NCI-H128 (cell line): ENCODE measurements at regions not wholly inside any gene's neighbourhood (a gene's known extent, or its start where the extent isn't known, plus 50 kb on each side); places are given as distances from the start of the nearest gene placed in this dataset.
"Not testable (repeated sequence)": the region's sequence is repeated elsewhere in the genome, so short reads cannot be mapped to it uniquely, and the experiment has no call there.

Experiments used
- DNase-seq: peaks from one replicate; lab custom pipeline; 2025; ENCODE audit not compliant: unreplicated experiment; lab: John Stamatoyannopoulos, UW

DNA sequence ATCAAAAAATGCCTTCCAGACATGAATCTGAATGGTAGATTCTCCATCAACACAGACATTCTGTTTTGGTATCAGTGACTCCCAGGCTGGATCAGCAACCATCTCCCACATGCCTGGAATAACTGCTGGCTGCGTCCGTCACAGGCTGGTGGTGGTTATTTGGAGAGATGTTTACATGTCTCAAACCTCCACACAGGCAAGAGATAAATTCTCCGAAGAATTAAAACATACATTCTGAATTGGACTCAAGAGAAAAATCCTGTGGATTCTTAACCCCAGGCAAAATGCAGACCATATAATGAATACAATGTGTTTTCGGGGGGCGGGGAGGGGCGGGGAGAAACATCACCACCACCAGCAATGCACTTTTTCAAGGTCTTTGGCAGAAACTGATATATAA is 108.2 kb downstream of the THBS2 start:
- DNase-seq: no peak

- DNase-seq: no peak
Measured at GRCh38 chr6:169144356-169144755, 109.3 kb downstream of the THBS2 start.

DNA sequence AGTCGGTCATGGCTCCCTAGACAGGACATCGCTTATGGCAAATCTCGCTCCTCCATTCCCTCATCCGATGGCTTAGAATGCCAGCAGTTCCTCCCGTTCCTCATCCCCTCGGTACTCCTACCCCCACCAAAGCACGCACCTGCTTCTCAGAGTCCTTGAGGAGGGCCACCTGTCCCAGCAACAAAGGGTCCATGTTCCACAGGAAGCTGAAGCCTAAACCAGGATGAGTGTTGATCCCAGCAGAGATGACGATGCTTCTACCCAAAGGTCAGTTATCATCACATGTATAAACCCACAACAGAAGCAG is 111.2 kb downstream of the THBS2 start:
- DNase-seq: no peak

- no peak for DNase-seq
Measured at GRCh38 chr6:169141671-169142537, 111.7 kb downstream of the THBS2 start.

DNA sequence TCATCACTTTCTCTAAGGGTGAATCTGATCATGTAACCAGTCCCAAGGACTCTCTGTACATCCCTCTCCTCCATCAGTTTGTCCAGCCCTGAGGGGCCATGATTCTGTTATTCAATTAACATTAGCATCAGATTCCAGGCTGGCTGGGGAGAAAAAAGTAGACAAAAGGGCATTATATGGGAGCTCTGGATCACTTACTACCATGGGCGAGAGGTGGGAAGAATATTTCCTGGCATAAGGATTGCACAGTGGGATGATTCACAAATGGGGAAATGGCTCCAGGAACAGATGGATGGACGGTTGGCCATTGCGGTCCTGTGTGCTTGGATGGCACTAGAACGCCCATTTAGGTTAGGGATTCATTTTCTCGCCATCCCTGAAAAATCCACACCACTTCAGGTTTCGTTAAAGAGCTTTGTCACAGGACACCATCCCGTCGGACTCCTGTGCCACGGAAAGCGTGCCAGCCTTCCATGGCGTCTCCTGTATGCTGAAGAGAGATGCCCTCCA is 112.6 kb downstream of the THBS2 start:
- no peak for DNase-seq

DNA sequence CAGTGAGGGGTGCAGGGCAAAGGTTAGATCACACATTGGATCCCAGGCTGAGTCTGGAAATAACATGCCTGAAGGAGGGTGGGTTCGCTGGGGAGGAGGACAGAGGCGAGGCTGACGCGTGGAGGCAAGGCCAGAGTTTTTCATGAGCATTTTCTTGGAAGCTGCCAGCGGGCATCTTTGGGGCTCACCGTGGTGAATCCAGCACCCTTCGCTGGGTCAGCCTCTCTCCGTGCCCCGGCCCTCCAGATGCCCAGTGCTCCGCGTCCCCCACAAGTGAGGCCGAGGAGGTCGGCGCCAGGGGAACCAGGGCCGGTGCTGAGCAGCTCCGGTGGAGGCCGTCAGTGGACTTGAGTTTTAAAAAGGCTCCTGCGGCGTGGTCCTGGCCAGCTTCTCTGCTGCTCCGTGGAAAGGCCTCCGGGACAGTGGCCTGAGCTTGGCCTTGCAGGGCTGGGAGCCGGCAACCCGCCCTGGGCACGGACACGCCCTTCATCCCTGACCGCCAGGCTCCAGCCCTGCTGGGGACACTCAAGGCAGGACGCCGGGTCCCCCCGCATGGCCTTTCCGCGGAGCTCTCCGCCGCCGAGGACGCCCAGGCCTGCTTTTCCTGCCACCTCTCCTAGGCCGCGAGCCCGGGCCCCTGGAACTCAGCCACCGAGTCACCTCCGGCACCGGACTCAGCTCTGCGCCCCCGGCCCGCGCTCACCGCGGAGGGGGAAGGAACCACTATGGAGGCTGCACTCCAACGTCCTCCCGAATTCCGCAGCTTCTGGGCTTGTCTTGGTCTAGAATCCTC is 114.3 kb downstream of the THBS2 start:
- DNase-seq: no peak

- DNase-seq: no peak
Measured at GRCh38 chr6:169132352-169132940, 121.2 kb downstream of the THBS2 start.

GRCh38 chr6:169131390-169131789 is 122.3 kb downstream of the THBS2 start:
- no peak for DNase-seq

GRCh38 chr6:169130113-169130512 is 123.5 kb downstream of the THBS2 start:
- no peak for DNase-seq

- DNase-seq: no peak
Measured at GRCh38 chr6:169121013-169121412, 132.6 kb downstream of the THBS2 start.

DNA sequence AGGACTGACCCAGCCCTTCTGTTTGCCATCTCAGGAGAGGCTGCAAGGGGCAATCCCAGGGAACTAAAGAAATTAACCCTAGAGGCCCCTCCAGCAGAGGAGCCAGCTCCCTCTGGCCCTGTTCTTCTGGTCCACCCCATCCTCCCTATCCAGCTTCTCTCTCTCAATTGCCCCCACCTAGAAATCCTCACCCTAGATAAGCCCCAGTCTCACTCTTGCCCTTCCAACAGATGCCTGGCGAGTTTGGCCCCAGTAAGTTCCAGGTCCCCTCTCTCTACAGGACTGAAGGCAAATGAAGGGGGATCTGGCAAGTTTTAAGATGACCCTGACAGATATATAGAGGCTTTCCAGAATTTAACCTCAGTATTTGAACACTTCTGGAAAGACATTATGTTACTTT is 134.0 kb downstream of the THBS2 start:
- DNase-seq: no peak

GRCh38 chr6:169118346-169118830 is 135.3 kb downstream of the THBS2 start:
- DNase-seq: no peak

GRCh38 chr6:169117663-169118062 is 136.0 kb downstream of the THBS2 start:
- DNase-seq: no peak

DNA sequence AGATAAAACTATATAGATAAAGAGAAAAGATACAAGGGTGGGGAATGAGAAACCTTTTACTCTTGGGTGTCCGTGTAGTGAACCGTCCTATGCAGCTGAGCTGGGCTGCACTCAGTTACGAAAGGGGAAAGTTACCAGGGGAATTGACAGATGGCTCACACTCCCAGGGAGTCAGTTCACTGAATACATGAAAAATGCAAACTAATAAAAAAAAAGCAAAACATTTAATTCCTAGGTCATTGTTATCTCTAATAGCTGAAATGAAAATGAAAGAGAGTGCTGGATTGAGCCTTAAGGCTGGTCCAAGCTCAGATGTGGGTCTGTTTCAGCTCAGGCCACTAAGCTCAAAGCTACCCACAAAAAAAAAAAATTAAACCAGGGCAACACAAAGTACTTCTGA is 138.0 kb downstream of the THBS2 start:
- DNase-seq: no peak

DNA sequence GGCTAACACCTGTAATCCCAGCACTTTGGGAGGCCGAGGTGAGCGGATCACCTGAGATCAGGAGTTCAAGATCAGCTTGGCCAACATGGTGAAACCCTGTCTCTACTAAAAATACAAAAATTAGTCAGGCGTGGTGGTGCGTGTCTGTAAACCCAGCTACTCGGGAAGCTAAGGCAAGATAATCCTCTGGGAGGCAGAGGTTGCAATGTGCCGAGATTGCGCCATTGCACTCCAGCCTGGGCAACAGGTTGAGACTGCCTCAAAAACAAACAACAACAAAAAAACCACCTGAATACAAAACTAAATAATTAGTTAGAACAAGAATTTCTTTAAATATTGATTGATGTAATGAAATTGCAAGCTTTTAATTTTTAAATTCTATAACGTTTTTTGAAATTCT is 139.0 kb downstream of the THBS2 start:
- not testable (repeated sequence) for DNase-seq

- DNase-seq: no peak
Measured at GRCh38 chr6:169112483-169113320, 140.9 kb downstream of the THBS2 start.

DNA sequence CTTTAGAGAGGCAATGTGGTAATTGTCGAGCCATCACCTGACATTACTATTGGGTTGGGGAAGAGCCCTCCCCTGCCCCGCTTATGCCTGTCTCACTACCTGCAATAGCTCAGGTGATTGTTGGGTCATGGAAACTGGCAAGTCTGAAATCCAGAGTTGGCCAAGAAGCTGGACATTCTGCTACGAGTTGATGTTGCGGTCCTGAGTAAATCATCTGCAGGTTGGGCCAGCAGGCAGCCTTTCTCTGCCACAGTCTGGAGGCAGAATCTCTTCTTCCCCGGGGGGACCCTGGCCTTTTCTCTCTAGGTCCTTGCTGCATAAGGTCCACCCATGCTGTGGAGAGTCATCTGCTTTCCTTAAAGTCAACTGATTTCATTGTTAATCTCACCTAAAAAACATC is 142.4 kb downstream of the THBS2 start:
- no peak for DNase-seq

GRCh38 chr6:169109411-169110220 is 144.0 kb downstream of the THBS2 start:
- DNase-seq: no peak

- DNase-seq: no peak
Measured at GRCh38 chr6:169108753-169109152, 144.9 kb downstream of the THBS2 start.

- no peak for DNase-seq
Measured at GRCh38 chr6:169106176-169106575, 147.5 kb downstream of the THBS2 start.
